ENCODE measurements at regions not wholly inside any gene's neighbourhood (a gene's known extent, or its start where the extent isn't known, plus 50 kb on each side); places are given as distances from the start of the nearest gene placed in this dataset.

DNA sequence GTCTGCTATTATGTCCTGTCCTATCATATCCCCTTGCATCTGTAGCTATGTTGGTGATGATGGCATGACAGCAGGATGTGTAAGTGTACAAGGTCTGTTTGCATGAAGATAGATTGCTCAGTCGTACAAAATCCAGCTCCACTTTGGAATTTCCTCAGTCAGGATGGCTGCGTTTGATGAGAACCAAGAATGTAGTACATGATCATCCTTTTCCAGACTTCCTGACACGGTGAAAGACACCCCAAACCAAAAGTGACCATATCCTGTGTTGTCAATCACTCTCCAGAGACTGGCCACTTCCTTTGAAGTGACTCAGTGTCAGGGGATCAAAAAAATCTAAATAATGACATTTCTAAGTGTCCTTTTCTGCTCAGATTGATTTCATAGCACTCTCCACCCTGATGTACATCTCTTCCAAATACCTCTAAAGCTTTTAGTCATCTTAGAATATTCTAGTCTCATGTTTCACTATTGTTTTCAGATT is 213.4 kb downstream of the PLK2 start:
- DNase-seq = no peak

DNA sequence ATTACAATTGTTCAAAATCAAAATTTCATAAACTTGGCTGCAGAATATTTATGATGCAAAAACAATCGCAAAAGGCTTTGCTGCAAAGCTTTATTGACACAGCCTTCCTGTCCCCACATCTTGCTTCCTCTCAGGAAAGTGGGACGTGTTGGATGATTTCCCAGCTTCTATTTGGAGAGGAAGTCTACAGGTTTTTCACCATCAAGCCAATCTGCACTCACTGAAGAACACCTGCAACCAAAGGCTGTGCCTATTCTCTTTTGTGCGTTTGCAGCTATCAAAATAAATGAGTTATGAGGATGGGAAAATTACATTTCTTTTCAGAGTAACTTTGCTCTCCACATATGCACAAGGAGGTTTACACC is 214.4 kb downstream of the PLK2 start:
- DNase-seq = no peak

GRCh38 chr5:58244819-58245475 is 214.9 kb downstream of the PLK2 start:
- no peak for DNase-seq

DNA sequence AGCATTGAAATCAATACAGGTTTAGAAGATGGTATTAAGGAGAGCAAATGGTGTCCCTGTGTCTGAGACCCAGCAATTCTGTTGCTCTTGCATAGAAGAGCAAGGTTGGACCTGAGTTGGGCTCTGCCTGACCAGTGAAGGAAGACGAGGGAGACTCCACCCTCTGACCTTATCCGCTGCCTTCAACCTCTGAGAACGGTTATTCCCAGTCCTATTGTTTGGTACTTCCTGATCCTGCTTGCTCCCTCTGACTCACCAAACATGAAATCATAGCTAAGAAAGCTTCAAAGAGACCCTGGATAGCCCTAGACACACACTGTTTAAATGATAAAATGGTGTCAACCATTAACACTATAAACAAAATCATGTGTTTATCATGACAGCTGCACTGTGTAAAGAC is 218.5 kb downstream of the PLK2 start:
- no peak for DNase-seq

GRCh38 chr5:58240322-58240721 is 219.6 kb downstream of the PLK2 start:
- DNase-seq = no peak

DNA sequence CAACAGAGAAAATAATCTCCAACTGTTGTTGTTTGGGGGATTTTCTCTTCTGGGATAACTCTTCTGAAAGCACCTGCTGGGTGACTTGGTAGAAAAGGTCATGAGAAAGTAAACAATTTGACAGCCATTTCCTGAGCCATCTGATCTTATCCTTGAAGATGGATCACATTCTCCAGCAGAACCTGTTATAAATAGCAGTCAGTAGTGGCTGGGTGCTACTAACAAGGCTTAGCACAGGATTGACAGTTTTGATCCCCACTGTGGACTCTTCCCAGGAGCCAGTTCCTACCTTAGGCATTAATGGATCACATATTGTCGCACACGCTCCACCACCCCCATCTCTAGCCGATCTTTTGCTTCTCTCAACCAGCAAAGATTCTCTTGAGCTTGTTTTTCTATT is 220.2 kb downstream of the PLK2 start:
- no peak for DNase-seq

DNA sequence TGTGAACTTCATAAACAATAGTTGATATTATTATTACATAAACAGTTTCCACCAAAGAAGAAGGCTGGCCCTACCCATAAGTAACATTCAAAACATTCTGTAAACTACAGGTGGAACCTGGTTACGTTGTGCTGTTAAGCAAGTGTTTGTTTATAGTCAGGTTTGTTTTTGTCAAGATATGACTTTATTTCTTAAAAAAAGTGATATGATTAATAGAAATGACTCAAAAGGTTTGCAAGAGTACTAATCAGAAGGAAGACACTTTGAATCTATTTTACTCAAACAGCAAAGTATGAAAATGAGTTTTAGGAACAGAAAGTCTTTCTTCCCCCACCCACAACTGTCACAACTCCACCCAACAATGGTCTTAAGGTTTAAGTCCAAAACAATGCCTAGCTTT is 220.8 kb downstream of the PLK2 start:
- no peak for DNase-seq

GRCh38 chr5:58236498-58236897 is 223.4 kb downstream of the PLK2 start:
- no peak for DNase-seq

DNA sequence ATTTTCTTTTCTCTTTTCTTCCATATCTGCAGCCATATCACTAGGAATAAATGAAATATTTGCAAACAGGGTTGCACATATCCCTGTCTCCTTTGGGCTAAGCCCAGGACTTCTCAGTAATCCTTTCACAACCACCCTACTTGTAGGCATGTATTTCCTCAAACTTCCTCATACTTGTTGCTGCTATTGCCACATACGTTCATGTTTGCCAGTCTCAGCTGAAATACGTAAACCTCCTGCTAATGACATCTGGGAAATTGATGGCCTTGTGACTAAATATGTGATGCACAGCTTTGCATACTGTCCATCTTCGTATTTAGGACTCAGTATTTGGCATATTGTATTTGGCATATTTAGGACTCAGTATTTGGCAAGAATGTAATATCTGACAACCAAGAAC is 224.6 kb downstream of the PLK2 start:
- DNase-seq = no peak

DNA sequence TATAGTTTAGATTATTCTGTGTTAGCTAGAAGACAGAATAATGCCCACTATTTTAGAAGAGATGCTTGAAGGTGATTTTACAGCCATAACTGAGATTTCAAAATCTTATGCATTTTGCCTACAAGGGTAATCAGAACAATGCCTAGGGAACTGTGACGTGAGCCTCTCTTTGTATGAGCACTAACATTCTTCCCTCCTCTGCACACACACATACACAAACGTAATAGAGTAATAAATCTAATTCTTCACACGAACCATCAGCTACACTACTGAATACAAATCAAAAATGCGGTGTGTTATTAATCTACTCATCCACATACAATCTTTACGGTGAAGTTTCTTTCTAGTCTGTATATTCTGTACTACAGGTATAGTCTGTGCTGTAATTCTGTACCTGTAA is 227.8 kb downstream of the PLK2 start:
- no peak for DNase-seq

DNA sequence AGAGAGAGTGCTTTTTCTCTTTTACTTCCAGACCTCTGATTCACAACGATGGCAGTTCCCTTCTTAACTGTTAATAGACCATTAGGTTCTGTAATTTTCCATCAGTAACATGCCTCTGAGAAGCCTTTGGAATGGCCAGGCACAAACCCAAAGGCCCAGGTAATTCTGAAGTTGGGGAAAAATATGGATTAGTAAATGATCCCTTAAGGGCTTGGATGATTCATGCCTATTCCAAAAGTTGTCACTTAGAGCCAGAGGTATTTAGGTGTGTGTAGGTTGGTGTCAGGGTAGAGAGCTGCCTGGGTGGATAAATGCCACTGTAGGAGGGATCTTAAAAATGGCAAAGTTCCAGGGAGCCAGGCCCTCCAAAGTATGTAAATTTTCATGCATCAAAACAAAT is 228.8 kb downstream of the PLK2 start:
- DNase-seq = no peak

GRCh38 chr5:58228896-58229295 is 231.0 kb downstream of the PLK2 start:
- DNase-seq = no peak

DNA sequence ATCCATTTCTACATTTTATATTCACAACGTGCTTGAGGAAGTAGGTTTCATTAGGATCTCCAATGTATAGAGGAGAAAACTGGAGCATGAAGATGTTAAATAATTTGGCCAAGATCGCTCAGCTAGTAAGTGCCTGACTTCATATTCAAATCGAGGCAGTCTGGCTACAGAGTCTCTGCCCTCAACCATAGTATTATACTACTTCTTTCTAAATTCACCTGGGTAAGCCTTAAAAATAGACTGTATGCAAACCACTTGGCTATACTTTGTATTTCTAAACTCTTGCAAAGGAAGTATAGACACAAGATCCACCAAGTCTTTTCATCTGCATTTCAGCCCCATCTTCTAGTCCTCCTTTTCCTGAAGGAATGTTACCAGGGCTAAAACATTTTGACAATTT is 232.0 kb downstream of the PLK2 start:
- no peak for DNase-seq

- DNase-seq = no peak
These were observed 235.2 kb downstream of the PLK2 start for GRCh38 chr5:58224661-58225060.

GRCh38 chr5:58224221-58224620 is 235.7 kb downstream of the PLK2 start:
- no peak for DNase-seq

DNA sequence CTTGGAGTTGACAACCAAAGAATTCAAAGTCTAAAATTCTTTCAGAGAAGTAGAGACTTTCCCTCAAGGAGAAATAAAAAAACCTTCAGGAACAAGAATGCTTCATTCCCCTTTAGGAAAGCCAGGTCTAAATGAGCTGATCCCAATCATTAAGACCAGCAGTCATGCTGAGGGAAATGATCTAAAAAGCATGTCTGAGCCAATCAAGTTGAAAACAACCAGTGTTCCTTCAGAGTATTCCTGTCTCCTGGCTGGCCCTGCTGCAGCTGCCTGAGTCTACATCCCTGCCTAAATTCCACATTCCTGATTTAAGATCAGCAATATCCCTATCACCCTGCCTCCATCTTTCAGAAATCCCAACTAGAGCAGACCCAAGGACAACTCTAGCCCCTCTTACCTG is 244.5 kb downstream of the PLK2 start:
- no peak for DNase-seq

- no peak for DNase-seq
These were observed 248.4 kb downstream of the PLK2 start for GRCh38 chr5:58211441-58211840.

GRCh38 chr5:58208674-58209073 is 251.2 kb downstream of the PLK2 start:
- no peak for DNase-seq

GRCh38 chr5:58207076-58207475 is 252.8 kb downstream of the PLK2 start:
- no peak for DNase-seq

GRCh38 chr5:58204966-58205365 is 254.9 kb downstream of the PLK2 start:
- DNase-seq = no peak

GRCh38 chr5:58202941-58203444 is 256.9 kb downstream of the PLK2 start:
- DNase-seq = no peak

GRCh38 chr5:58201922-58202648 is 257.8 kb downstream of the PLK2 start:
- DNase-seq = no peak

DNA sequence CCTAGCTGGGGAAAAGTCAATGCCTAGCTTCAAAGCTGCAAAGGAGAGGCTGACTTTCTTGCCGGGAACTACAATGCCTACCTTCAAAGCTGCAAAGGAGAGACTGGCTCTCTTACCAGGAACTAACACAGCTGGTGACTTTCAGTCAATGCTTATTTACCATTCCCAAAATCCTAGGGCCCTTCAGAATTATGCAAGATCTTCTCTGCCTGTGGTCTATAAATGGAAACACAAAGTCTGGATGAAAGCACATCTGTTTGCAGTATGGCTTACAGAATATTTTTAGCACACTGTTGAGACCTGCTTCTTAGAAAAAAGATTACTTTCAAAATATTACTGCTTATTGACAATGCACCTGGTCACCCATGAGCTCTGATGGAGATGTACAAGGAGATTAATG is 259.4 kb downstream of the PLK2 start:
- no peak for DNase-seq

DNA sequence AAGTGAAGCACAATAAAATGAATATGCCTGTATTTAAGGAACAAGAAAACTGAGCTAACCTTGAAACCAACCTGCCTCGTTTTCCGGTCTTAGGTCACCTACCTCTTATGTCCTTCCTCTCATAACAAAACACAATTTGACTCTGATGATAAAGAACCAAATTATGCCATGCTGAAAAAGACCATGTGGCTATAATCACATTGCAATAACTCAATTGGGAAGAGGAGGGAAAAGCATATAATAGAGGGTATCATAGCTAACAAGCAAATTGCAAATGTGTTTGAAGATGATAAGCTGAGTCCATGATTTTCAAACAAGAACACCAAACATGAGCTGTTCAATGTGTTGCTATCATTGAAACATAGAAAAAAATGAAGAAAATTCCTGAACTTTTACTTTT is 260.8 kb downstream of the PLK2 start:
- no peak for DNase-seq

- DNase-seq = no peak
These were observed 261.6 kb downstream of the PLK2 start for GRCh38 chr5:58198330-58198729.

Data from CD4-positive, alpha-beta T cell treated with Interleukin-10 for 1 hour (primary cell).